ENCODE measurements at regions not wholly inside any gene's neighbourhood (a gene's known extent, or its start where the extent isn't known, plus 50 kb on each side); places are given as distances from the start of the nearest gene placed in this dataset.

DNA sequence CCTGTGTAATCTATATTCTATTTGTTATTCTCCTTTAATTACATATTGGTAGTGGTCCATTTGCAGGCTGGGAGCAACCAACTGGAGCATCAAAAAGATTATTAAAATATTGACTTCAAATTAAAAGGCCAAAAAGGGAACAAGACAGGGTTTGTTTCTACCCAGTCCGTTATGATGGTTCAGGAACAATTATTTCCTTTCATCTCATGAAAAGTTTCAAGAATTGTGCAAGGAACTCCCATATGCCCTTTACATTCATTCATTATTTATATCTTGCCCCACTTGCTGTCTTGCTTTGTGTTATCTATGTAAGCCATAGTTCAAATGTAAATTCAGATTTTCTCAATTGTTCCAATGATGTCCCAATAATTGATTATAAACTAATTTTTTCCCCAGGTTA is 58.7 kb upstream of the TLE1 start:
- TF ChIP-seq EP300 (IDR thresholded peaks at IDR 0.05; ENCODE audit: low read length) (no peak), TAF7 (tag; IDR thresholded peaks at IDR 0.05) (no peak), PTTG1 (tag; IDR thresholded peaks at IDR 0.05; ENCODE audit: low read depth) (no peak), CEBPB (tag; IDR thresholded peaks at IDR 0.05) (no peak), ZZZ3 (IDR thresholded peaks at IDR 0.05) (no peak), NFE2L1 (tag; IDR thresholded peaks at IDR 0.05; ENCODE audit: borderline replicate concordance, low read depth) (no peak)

Measured in K562 (cell line).